Coronary artery (tissue), 2 donors: ENCODE measurements at regions not wholly inside any gene's neighbourhood (a gene's known extent, or its start where the extent isn't known, plus 50 kb on each side); places are given as distances from the start of the nearest gene placed in this dataset.

Experiments
- DNase-seq: peaks from one replicate; pipeline ENCODE4 v3.0.0-alpha.2; 2017; ENCODE audit warnings: low spot score
- H3K27ac ChIP-seq, 2 donors: fragments of 200-600 bp; sonication (generic); one replicate each; pipeline ENCODE4 v1.5.1; 2016 to 2019
- H3K4me3 ChIP-seq: fragments of 200-600 bp; sonication (generic); 2 replicates; pipeline ENCODE4 v1.5.1; 2016; ENCODE audit warnings: mild to moderate bottlenecking, moderate library complexity
- CTCF ChIP-seq: fragments of 200-600 bp; sonication (generic); IDR thresholded peaks from one replicate; pipeline ENCODE4 v1.5.1; 2019; ENCODE audit warnings: antibody characterized with exemption

GRCh38 chr5:74103131-74104023 is 477.4 kb downstream of the ARHGEF28 start:
- H3K27ac ChIP-seq = no peak overlapping the region
- no peak for TF ChIP-seq CTCF
- H3K4me3 ChIP-seq = no peak overlapping the region
- no peak for DNase-seq

- Histone ChIP-seq H3K4me3 (no peak overlapping the region), H3K27ac (no peak overlapping the region)
- no peak for TF ChIP-seq CTCF
- no peak for DNase-seq
Observed at GRCh38 chr5:74100268-74100665, 474.3 kb downstream of the ARHGEF28 start.

- DNase-seq = no peak
- Histone ChIP-seq H3K27ac (no peak overlapping the region), H3K4me3 (no peak overlapping the region)
- no peak for TF ChIP-seq CTCF
Observed at GRCh38 chr5:74099538-74100267, 473.7 kb downstream of the ARHGEF28 start.

GRCh38 chr5:74098941-74099340 is 472.9 kb downstream of the ARHGEF28 start:
- no peak for DNase-seq
- TF ChIP-seq CTCF = no peak
- H3K27ac ChIP-seq = no peak overlapping the region

GRCh38 chr5:74098456-74098855 is 472.5 kb downstream of the ARHGEF28 start:
- Histone ChIP-seq H3K4me3 (no peak overlapping the region), H3K27ac (no peak overlapping the region)
- DNase-seq = no peak
- TF ChIP-seq CTCF = no peak

More at GRCh38 chr5:74098941-74099340, 472.9 kb downstream of the ARHGEF28 start:
- no peak overlapping the region for H3K4me3 ChIP-seq

GRCh38 chr5:74096325-74096724 is 470.3 kb downstream of the ARHGEF28 start:
- no peak overlapping the region for H3K4me3 ChIP-seq
- DNase-seq = no peak
- H3K27ac ChIP-seq = no peak overlapping the region
- TF ChIP-seq CTCF = no peak
